ENCODE measurements at regions not wholly inside any gene's neighbourhood (a gene's known extent, or its start where the extent isn't known, plus 50 kb on each side); places are given as distances from the start of the nearest gene placed in this dataset.

- TF ChIP-seq POLR2A (IDR thresholded peaks at IDR 0.05; ENCODE audit: low read depth, low read length), result no peak
- no peak for TF ChIP-seq TAF1 (IDR thresholded peaks at IDR 0.05; ENCODE audit: borderline replicate concordance, low read depth, low read length)
These were observed 205.0 kb upstream of the PREP start for GRCh38 chr6:105607636-105608621.

Data from GM12892 (cell line).